ENCODE measurements at regions not wholly inside any gene's neighbourhood (a gene's known extent, or its start where the extent isn't known, plus 50 kb on each side); places are given as distances from the start of the nearest gene placed in this dataset.

DNA sequence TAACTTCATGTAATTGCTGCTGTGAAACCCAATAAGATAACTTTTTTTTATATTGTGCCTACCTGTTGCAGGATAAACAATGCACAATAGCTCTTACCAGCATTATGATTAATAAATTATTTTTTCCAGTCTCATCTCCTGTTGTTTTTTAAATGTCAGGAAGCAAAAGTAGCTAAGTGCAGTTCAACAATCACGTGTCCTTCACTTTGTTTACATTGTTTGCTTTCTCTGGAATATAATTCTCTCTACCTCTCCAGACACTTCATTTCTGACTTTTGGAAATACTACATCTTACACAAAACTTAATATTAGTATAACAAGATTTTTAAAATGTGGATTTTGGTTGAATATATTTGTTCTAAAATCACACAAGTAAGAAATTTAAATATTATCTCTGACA is 1359.4 kb downstream of the SLITRK1 start:
- Histone ChIP-seq H3K27ac (ENCODE audit: insufficient read depth, low read length) (no peak overlapping the region), H3K4me2 (ENCODE audit: low read depth, low read length) (no peak overlapping the region), H3K79me1 (ENCODE audit: low read depth in 1 of 2, low read length in 2 of 2) (no peaks in the 10 kb centered on the region), H2AK9ac (replicated peaks; ENCODE audit: low read depth, low read length, poor library complexity) (no peak overlapping the region), H3K9ac (ENCODE audit: low read depth, low read length) (no peak overlapping the region), H3K4me3 (ENCODE audit: insufficient read depth, low read depth, low read length) (no peak overlapping the region), H2BK120ac (ENCODE audit: low read depth, low read length) (no peak overlapping the region), H2BK5ac (ENCODE audit: low read depth, low read length, poor library complexity, severe bottlenecking) (no peak overlapping the region), H2BK15ac (ENCODE audit: low read depth, low read length) (no peak overlapping the region), H4K91ac (ENCODE audit: insufficient read depth, low read depth, low read length) (no peak overlapping the region), H2BK20ac (ENCODE audit: low read depth, low read length) (no peak overlapping the region), H3K4me1 (ENCODE audit: control insufficient read depth, insufficient read depth, low read length) (no peaks in the 10 kb centered on the region), H4K5ac (ENCODE audit: low read depth, low read length) (no peak overlapping the region), H3K9me1 (ENCODE audit: insufficient read depth, low read length) (no peaks in the 10 kb centered on the region), H4K20me1 (ENCODE audit: insufficient read depth, low read length) (no peaks in the 10 kb centered on the region), H3K9me3 (ENCODE audit: control insufficient read depth, insufficient read depth, low read length) (no peaks in the 10 kb centered on the region), H3K14ac (replicated peaks; ENCODE audit: low read depth, low read length) (no peak overlapping the region), H2AK5ac (ENCODE audit: low read depth, low read length) (no peak overlapping the region), H4K8ac (ENCODE audit: low read depth in 2 of 2, low read length in 2 of 2) (no peak overlapping the region), H3K23ac (ENCODE audit: low read depth, low read length) (no peak overlapping the region), H3K56ac (ENCODE audit: extremely low read depth, insufficient read depth, low read length) (no peak overlapping the region), H2AFZ (replicated peaks; ENCODE audit: low read length, poor library complexity) (no peak overlapping the region), H3K4ac (ENCODE audit: low read depth, low read length) (no peak overlapping the region), H3K36me3 (ENCODE audit: control insufficient read depth, insufficient read depth, low read length) (no peaks in the 10 kb centered on the region), H3K18ac (ENCODE audit: low read depth, low read length) (no peak overlapping the region), H3K27me3 (ENCODE audit: control insufficient read depth, insufficient read depth, low read length) (no peaks in the 10 kb centered on the region)
- POLR2A ChIA-PET (ENCODE audit: unreplicated experiment), result no interaction called here
- in situ Hi-C loops (cut with MboI; ENCODE audit: low sequenced_read_pairs), result no loop called here
- CTCF ChIA-PET, result no interaction called here
- TF ChIP-seq RCOR1 (IDR thresholded peaks at IDR 0.05; ENCODE audit: insufficient replicate concordance, low read length), result no peak
- no peak for TF ChIP-seq MAZ (IDR thresholded peaks at IDR 0.05; ENCODE audit: borderline replicate concordance, low read depth, low read length)
- no peak for TF ChIP-seq RAD21 (IDR thresholded peaks at IDR 0.05; ENCODE audit: low read length)
- TF ChIP-seq, protein P1, sequence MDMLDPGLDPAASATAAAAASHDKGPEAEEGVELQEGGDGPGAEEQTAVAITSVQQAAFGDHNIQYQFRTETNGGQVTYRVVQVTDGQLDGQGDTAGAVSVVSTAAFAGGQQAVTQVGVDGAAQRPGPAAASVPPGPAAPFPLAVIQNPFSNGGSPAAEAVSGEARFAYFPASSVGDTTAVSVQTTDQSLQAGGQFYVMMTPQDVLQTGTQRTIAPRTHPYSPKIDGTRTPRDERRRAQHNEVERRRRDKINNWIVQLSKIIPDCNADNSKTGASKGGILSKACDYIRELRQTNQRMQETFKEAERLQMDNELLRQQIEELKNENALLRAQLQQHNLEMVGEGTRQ (IDR thresholded peaks at IDR 0.05; ENCODE audit: low read depth, low read length), result no peak
- TF ChIP-seq SMC3 (IDR thresholded peaks at IDR 0.05; ENCODE audit: low read depth, low read length), result no peak
- TF ChIP-seq MXI1 (IDR thresholded peaks at IDR 0.05; ENCODE audit: borderline replicate concordance, low read depth, low read length), result no peak
- TF ChIP-seq BHLHE40 (IDR thresholded peaks at IDR 0.05; ENCODE audit: low read depth, low read length), result no peak
- TF ChIP-seq, protein P2, sequence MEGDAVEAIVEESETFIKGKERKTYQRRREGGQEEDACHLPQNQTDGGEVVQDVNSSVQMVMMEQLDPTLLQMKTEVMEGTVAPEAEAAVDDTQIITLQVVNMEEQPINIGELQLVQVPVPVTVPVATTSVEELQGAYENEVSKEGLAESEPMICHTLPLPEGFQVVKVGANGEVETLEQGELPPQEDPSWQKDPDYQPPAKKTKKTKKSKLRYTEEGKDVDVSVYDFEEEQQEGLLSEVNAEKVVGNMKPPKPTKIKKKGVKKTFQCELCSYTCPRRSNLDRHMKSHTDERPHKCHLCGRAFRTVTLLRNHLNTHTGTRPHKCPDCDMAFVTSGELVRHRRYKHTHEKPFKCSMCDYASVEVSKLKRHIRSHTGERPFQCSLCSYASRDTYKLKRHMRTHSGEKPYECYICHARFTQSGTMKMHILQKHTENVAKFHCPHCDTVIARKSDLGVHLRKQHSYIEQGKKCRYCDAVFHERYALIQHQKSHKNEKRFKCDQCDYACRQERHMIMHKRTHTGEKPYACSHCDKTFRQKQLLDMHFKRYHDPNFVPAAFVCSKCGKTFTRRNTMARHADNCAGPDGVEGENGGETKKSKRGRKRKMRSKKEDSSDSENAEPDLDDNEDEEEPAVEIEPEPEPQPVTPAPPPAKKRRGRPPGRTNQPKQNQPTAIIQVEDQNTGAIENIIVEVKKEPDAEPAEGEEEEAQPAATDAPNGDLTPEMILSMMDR (conservative IDR thresholded peaks at IDR 0.05; ENCODE audit: low read depth, low read length), result no peak
- no peak for TF ChIP-seq FOS (IDR thresholded peaks at IDR 0.05; ENCODE audit: low read depth, low read length)
- TF ChIP-seq POLR2A (IDR thresholded peaks at IDR 0.05; ENCODE audit: low read depth, low read length), result no peak
- no peak for TF ChIP-seq RFX5 (IDR thresholded peaks at IDR 0.05; ENCODE audit: low read depth, low read length)
- TF ChIP-seq CHD1 (IDR thresholded peaks at IDR 0.05; ENCODE audit: low read depth, low read length), result no peak
- TF ChIP-seq MAFK (IDR thresholded peaks at IDR 0.05; ENCODE audit: low read depth, low read length), result no peak
- TF ChIP-seq, protein P3, sequence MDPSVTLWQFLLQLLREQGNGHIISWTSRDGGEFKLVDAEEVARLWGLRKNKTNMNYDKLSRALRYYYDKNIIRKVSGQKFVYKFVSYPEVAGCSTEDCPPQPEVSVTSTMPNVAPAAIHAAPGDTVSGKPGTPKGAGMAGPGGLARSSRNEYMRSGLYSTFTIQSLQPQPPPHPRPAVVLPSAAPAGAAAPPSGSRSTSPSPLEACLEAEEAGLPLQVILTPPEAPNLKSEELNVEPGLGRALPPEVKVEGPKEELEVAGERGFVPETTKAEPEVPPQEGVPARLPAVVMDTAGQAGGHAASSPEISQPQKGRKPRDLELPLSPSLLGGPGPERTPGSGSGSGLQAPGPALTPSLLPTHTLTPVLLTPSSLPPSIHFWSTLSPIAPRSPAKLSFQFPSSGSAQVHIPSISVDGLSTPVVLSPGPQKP (IDR thresholded peaks at IDR 0.05; ENCODE audit: borderline replicate concordance, low read depth, low read length), result no peak
- no peak for TF ChIP-seq CEBPB (IDR thresholded peaks at IDR 0.05; ENCODE audit: low read depth, low read length)
- TF ChIP-seq NFE2L2 (IDR thresholded peaks at IDR 0.05; ENCODE audit: low read depth, low read length), result no peak
- intact Hi-C loops (cut with micrococcal nuclease), result no loop called here
- DNase-seq, result no peak
- dilution Hi-C loops (cut with HindIII; ENCODE audit: low sequenced_read_pairs, unreplicated experiment), result no loop called here
- BruUV-seq (replicated peaks), result no TSS peak
- no CpG with 5 or more reads among the region's 1 CpG for WGBS, 2 experiments (ENCODE audit: extremely low coverage in 2 of 2, insufficient read length in 1 of 2)
- no peak for ATAC-seq (ENCODE audit: low read depth)

Data from IMR-90 (cell line).